NCI-H2081 treated with DMSO at 0.1 percent for 48 hours (cell line): ENCODE measurements at regions not wholly inside any gene's neighbourhood (a gene's known extent, or its start where the extent isn't known, plus 50 kb on each side); places are given as distances from the start of the nearest gene placed in this dataset.

Experiments used
- DNase-seq: peaks from one replicate; lab custom pipeline; 2025; lab: John Stamatoyannopoulos, UW

DNA sequence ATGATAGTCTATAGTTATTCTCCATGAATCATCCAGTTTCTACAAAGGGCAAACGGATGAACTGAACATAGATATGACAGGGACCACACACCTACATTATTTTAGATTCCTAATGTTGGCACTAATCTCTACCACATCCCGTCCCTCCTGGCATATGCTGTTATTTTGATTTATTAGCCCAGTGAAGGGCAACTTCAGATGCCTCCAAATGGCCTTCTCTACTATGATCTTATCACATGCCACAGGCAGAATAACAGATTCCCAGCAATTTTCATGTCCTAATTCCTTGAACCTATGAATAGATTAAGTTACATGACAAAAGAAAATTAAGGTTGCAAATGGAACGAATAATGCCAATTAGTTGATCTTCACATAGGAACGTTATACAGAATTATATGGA is 474.7 kb downstream of the ANKRD7 start:
- DNase-seq, result no peak

DNA sequence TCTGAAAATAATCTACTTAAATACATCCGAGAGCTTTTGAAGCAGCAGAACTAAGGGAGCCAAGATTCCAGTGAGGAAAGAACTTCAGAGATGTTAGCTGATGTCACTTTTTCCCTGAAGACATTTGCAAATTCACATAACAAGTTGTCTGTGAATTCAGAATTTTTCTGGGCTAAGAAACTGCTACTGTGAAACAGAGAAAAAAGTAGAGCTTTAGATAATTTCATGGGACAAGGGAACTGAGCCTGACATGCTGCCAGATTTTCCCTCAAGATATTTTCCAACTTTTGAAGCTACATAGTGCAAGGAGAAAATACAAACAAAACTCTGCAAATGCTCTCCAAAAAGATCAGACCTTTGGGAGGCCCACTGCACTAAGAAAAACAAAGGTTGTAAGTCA is 484.2 kb downstream of the ANKRD7 start:
- DNase-seq, result no peak

DNA sequence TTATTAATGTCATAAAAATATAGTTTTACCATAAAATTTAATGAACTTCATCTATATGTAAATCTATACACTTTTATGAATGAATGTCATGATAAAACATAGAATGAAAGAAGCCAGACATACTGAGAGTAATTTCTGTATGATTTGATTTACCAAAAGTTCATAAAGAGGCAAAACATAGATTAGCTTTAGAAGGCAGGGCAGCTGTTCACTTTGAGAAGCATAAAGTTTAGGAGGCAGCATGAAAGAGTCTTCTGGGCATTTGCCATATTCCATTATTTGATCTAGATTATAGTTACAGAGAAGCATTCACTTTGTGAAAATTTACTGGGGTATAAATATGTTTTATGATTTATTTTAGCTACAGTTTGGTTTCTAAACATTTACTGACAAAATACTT is 487.2 kb downstream of the ANKRD7 start:
- DNase-seq, result no peak

DNA sequence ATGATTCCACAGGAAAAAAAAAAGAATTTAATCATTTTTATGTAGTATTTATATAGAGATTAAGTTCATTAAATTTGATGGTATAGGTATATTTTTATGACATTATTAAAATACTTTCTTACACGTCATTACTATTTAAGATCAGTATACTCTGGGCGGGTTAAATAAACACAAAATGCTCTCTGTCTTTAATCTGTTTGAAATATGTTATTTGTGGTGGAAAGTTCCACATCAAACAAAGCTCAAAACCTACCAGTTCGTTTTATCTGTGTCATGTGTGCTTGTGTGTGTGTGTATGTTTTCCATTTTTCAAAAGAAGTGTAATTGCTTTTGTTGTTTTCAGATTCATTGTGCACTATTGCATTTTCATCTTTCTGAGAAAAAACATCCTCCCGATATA is 488.5 kb downstream of the ANKRD7 start:
- DNase-seq, result no peak

DNA sequence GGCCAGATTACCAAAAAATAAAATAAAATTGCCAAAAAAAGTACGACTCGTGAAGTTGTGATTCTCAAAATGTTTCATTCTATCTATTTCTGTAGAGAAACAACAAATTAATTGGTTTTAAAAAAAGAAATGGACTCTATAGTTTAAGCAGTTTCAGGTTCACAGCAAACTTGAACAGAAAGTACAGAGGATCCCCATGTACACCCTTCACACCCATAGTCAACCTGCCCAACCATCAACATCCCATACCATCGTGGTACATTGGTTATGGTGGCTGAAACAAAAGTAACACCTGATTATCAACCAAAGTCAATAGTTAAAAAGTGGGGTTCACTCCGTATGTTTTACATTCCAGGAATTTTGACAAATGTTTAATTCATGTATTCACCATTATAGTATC is 496.1 kb downstream of the ANKRD7 start:
- DNase-seq, result no peak

DNA sequence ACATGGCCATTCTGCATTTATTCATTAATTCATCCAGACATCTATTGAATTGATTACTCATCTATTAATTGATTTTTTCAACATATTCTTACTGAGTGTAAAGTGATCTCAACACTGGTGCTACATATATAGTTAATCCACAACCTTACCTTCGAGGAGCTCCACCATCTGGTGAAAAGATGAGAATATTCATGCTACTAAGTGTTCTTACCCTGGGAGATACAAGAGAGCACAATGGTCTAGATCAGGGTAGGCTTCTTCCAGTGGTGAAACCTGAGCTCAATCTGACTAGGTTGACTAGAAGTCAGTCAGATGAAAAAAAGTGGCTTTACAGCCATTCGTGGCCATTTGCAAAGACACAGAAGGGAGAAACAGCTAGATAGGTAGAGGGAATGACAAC is 507.4 kb downstream of the ANKRD7 start:
- DNase-seq, result no peak

DNA sequence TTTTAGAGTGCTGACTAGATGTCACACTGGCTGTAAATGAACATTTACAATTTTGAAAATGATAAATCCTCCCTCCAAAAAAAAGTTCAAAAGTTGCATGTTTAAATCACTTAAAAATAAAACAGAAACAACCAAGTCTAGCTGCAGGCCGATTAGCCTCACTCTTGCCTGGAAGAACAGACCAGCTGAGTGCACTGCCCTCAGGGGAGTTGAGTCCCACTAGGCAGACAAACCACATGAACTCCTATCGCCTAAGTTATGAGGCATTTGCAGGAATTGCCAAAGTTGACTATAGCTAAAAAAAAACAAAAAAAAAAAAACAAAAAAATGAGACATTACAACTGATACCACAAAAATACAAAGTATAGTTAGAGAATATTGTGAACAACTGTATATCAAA is 510.0 kb downstream of the ANKRD7 start:
- no peak for DNase-seq

DNA sequence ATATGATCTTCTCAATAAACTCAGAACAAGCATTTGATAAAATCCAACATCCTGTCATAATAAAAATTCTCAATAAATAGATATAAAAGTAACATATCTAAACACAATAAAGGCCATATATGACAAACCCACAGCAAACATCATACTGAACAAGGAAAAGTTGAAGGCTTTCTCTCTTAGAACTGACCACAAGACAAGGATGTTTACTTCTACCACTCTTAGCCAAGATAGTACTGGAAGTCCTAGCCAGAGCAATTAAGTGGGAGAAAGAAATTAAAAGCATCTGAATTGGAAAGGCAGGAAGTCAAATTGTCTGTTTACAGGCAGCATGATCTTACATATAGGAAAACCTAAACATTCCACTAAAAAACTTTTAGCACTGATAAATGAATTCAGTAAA is 510.9 kb downstream of the ANKRD7 start:
- no peak for DNase-seq

DNA sequence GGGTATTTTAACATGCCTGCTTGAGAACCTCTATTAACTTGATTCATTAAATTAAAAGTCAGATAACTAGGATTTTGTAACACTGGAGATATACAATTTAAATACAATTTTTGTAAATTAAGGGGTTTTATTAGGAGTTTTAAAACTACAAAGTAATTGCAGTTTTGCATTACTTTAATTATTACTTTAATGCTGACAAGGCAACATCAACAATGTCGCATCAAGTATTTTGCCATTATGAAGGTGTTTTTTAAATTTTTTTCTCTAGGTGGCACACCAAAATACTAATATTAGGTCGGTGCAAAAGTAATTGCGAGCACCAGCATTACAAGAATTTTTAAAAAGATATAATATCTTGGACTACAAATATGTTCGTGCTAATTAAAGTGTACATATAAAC is 513.4 kb downstream of the ANKRD7 start:
- DNase-seq, result no peak

DNA sequence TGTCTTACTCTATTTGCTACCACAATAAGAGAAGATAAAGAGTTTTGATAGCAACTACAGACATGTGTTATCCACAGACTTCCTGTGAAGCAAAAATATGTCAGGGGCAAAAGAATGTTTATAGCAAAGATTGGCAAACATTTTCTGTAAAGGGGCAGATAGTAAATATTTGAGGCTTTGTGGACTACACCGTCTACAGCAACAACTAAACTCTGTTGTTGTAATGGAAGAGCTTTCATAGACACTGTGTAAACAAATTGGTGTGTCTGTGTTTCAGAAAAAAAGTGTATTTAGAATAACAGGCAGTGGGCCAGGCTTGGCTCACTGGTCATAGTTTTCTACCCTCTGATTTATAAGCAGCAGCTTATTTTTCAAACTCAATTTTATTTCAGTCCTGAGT is 521.4 kb downstream of the ANKRD7 start:
- no peak for DNase-seq

DNA sequence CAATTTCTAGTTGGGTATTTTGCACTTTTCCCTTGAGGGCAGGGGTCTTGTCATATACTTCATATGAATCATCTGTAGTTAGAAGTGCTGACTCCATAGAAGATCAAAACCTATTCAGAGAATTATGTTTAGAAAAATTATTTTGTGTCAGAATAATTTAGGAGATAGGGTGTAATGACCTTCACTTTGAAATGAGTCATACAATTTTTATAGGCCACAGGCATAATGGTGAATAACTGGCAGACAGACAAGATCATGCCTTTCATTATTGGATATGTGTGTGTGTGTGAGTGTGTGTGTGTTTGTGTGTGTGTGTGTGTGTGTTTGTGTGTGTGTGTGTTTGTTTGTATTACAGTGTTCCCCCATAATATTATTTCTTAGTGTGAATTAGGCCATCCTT is 523.0 kb downstream of the ANKRD7 start:
- DNase-seq, result no peak

DNA sequence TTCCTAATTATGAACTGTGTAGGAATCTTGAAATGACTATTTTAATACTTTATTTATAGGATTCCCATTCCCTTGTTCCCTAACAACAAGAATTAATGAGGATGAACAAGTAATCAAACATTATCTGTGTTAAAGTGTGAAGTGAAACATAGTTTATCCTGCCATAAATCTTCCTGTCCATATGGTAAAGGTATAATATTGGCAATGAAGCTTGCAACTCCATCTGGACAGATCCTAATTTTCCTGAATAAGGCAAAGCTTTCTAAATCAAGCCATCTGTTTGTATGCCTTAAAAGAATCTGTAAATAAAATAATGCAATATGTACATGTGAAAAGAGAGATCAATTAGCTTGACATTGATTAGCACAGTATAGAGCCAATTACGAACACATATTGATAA is 529.0 kb downstream of the ANKRD7 start:
- no peak for DNase-seq

DNA sequence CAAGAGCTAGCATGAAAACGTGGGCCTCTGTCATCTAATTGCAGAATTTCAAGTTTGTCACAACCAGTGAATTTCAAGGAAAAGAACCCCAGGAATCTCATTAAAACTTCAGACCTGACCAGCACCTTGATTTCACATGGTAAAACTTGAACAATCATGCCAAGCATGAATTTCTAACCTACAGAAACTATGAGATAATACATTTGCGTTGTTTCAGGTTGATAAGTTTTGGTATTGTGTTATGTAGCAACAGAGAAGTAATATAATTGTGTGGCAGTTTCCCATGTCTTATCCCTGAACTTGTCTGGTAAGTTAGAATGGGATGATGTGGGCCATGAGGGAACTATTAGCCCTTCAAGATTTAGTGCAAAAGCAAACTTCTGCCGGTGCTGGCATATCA is 530.1 kb downstream of the ANKRD7 start:
- no peak for DNase-seq

DNA sequence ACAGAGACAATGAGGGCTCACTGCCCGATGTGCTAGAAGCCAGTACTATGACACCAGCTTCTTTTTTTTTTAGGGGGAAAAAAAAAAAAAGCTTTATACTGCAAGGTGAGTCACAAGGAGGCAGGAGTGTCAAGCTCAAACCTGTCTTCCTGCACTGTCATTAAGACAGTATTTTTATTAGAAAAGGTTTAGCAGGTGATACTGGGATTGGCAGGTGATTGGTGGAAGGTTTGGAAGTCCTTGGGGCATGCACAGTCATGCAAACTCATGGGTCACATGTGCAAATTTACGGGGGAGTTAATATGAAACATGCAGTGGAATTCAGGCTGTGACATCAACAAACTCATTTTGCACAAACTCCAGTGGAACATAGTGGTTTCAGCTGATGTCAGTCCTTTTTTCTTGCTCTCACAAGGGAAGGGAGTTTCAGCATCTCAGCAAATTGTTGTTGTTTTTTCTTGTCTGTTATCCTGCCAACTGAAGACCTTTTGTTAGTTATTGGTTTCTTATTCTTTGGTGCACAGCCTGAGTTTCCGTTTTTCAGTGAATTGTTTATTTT is 530.6 kb downstream of the ANKRD7 start:
- no peak for DNase-seq

DNA sequence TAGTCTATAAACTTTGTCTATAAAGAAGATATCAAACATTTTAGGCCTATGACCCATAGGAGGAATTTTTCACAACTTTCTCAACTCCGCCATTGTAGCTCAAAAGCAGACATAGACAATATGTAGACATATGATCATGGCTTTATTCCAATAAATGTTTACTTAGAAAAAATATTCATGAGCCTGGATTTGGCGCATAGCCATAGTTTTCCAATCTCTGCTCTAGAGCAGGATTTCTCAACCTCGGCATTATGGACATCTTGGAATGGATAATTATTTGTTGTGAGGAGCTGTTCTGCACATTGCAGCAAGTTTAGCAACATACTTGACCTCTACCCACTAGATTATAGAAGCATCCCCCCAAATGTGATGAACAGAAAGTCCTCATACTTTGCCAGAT is 532.6 kb downstream of the ANKRD7 start:
- DNase-seq, result no peak

DNA sequence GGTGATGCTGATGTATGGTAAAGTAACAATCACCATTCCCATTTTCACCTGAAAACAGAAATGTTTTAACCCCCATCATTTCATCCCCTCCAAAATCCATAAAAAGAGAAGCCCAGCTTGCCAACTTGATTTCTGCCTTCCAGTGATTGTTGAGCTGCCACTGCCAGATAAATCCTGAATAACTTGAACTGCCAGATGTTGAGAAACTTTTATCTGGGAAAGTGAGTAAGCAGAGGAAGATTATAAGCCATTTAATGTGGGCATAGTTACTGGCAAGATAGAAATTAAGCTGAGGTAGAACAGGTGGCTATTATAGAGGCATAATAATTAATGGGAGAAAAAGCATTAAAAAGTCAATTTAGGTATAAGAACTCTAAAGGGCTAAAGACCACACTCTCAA is 534.1 kb downstream of the ANKRD7 start:
- no peak for DNase-seq

DNA sequence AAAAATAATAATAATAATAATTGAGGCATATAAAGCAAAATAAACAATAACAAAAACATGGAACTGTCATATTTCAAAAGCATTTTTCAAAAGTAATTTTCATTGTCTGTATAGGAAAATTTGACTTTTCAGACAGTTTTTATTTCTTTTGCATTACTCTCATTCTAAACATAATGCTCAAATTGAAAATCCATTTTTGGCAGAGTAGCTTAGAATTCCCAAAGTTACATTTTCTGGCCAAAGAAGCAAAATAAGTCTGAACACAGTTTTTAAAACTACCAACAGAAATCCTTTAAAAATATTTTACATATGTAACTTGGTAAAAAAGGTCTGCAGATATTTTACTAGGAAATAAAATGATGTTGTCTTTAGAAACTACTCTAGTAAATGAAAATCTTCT is 535.4 kb downstream of the ANKRD7 start:
- DNase-seq, result no peak

DNA sequence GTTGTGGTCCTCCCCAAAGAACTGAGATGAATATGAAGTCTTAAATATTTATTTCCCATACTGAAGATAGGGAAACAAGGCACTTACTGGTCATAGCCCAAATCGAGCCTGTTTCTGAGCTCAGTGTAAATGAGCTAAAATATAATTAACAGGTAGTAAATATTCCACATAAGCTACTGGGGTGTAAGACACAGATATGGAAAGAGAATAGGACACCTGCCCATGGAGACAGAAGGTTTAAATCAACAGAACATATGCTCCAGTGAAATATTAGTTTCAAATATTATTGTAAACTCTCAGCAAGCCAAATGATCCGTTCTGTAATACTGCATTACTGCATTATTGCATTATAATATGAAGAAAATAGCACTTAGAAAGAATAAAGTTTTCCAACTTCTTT is 537.9 kb downstream of the ANKRD7 start:
- DNase-seq, result no peak

DNA sequence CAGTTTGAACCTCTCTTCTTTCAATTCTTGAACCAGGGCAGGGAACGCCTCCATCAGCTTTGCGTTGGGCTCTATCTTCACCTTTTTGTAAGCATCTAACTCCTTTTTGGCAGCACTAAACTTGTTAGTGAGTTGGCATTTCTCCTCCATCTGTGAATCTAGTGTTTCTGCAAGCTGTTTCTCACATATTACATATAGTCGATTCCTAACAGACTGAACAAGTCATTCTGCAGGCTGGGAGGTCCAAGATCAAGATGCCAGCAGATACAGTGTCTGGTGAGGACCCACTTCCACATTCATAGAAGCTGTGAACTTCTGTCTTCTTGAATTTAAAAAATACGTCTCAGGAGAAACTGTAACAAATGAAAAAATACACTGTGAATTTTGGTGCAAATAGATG is 539.7 kb downstream of the ANKRD7 start:
- no peak for DNase-seq

DNA sequence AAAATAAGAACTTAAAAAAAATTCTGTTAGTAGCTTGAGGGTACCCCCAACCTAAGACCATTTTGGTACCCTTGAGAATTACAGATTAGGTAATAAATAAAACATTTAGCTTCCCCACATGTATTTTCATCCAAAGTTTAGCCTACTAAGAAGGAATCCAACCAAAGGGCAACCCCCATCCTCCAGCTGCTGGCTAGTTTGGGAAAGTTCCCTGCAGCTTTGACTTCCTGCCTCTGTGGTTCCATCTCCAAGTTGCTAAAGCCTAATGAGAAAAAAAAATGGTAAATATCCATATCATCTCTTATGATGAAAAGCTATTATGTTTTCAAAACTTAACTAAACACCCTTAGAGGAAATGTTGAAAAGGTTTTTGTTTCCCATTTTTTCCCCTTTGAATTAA is 547.2 kb downstream of the ANKRD7 start:
- DNase-seq, result no peak

DNA sequence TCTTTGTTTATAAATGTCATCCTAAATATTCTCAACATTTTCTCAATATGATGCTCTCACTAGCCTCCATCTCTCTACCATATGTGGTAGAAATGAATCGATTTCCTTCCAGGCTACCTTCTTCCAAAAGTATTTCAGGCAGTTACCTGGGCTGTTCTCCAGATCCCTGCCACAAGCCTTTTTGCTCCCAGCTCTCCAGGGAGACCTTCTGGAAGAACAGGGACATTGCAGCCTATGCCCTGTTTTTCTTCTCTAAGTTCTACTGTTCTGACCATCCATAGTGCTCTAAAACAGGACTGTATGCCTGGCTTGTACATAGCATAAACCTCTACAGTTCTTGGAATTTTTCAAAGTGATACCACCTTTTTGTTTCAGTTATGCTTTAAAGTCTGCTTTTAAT is 552.8 kb downstream of the ANKRD7 start:
- no peak for DNase-seq

DNA sequence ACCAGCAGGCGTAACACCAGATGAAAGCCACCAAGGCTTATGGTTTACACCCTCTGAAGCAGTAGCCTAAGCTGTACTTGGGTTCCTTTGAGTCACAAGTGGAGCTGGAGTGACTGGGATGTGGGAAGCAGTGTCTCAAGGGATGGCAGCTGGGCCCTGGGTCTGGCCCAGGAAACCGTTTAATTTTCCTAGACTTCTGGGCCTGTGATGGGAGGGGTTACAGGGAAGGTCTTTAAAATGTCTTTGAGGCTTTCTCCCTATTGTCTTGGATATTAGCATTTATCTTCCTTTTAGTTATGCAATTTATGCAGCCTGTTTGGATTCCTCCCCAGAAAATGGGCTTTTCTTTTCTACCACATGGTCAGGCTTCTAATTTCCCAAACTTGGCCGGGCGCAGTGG is 568.2 kb downstream of the ANKRD7 start:
- no peak for DNase-seq

DNA sequence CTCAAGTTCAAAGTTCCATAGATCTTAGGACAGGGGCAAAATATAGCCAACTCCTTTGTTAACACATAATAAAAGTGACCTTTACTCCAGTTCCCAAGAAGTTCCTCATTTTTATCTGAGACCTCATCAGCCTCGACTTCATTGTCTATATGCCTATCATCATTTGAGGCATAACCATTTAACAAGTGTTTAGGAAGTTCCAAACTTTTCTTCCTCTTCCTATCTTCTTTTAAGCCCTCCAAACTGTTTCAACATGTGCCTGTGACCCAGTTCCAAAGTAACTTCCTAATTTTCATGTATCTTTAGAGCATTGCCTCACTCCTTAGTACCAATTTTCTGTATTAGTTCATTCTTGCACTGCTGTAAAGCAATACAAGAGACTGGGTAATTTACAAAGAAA is 569.1 kb downstream of the ANKRD7 start:
- no peak for DNase-seq

DNA sequence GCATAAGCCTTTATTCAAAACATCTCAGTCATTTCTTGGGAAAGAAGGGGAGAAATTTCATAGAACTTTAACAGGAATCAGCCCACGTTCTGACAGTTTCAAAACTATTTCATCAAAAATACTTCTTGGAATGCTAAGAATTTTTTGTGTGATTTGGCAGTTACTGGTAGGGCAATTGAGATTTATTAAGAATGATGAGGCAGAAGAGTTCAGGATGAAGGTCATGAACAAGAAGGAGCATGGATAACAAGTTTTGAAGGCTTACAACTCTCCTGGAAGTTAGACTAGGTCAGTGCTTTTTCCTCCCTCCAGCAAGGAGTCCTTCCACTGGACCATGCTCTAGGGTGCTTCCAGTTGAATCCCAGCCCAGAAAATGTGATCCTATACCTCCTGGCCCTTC is 569.9 kb downstream of the ANKRD7 start:
- DNase-seq, result no peak

DNA sequence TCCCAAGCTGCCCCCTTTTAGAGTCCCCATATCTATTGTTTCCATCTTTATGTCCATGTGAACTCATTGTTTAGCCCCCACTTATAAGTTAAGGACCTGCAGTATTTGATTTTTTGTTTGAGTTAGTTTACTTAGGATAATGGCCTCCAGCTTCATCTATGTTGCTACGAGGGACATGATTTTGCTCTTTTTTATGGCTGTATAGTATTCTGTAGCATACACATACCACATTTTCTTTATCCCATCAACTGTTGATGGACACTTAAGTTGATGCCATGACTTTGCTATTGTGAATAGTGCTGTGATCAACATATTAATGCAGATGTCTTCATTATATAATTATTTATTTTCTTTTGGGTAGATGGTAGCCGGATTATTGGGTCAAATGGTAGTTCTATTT is 576.9 kb downstream of the ANKRD7 start:
- DNase-seq, result no peak
